IPS-18a (cell line): ENCODE measurements at regions not wholly inside any gene's neighbourhood (a gene's known extent, or its start where the extent isn't known, plus 50 kb on each side); places are given as distances from the start of the nearest gene placed in this dataset.

Experiments used
- H3K27ac ChIP-seq: one replicate; pipeline ENCODE4 v1.5.1; 2013; ENCODE audit warnings: low read length
- H3K27me3 ChIP-seq: one replicate; pipeline ENCODE4 v1.6.1; 2013; ENCODE audit warnings: mild to moderate bottlenecking, low read length; ENCODE audit not compliant: control insufficient read depth, insufficient read depth
- H3K36me3 ChIP-seq: one replicate; pipeline ENCODE4 v1.6.1; 2013; ENCODE audit warnings: low read depth, low read length; ENCODE audit not compliant: control insufficient read depth
- H3K4me1 ChIP-seq: one replicate; pipeline ENCODE4 v1.6.1; 2013; ENCODE audit warnings: low read depth, low read length; ENCODE audit not compliant: control insufficient read depth
- H3K4me3 ChIP-seq: one replicate; pipeline ENCODE4 v1.5.1; 2013; ENCODE audit warnings: low read length
- H3K9ac ChIP-seq: one replicate; pipeline ENCODE4 v1.6.1; 2013; ENCODE audit warnings: mild to moderate bottlenecking, low read length, moderate library complexity
- H3K9me3 ChIP-seq: one replicate; pipeline ENCODE4 v1.6.1; 2013; ENCODE audit warnings: low read depth, low read length; ENCODE audit not compliant: control insufficient read depth

- Histone ChIP-seq H3K36me3 (no peaks in the 10 kb centered on the region), H3K9me3 (no peaks in the 10 kb centered on the region), H3K27ac (no peak overlapping the region), H3K4me3 (no peak overlapping the region), H3K4me1 (no peaks in the 10 kb centered on the region), H3K9ac (no peak overlapping the region), H3K27me3 (no peaks in the 10 kb centered on the region)
Measured at GRCh38 chr18:24678626-24679025, 218.2 kb downstream of the HRH4 start.

GRCh38 chr18:24679062-24679461, 218.6 kb downstream of the HRH4 start:
- Histone ChIP-seq H3K27ac (no peak overlapping the region), H3K4me3 (no peak overlapping the region), H3K36me3 (no peaks in the 10 kb centered on the region), H3K9me3 (no peaks in the 10 kb centered on the region), H3K27me3 (no peaks in the 10 kb centered on the region), H3K4me1 (no peaks in the 10 kb centered on the region), H3K9ac (no peak overlapping the region)

- Histone ChIP-seq H3K9ac (no peak overlapping the region), H3K4me1 (no peaks in the 10 kb centered on the region), H3K27ac (no peak overlapping the region), H3K4me3 (no peak overlapping the region), H3K9me3 (no peaks in the 10 kb centered on the region), H3K36me3 (no peaks in the 10 kb centered on the region), H3K27me3 (no peaks in the 10 kb centered on the region)
Measured at GRCh38 chr18:24683925-24684324, 223.5 kb downstream of the HRH4 start.

GRCh38 chr18:24685254-24685959, 225.0 kb downstream of the HRH4 start:
- H3K27ac ChIP-seq, result no peak overlapping the region
- H3K27me3 ChIP-seq, result no peaks in the 10 kb centered on the region
- H3K4me1 ChIP-seq, result no peaks in the 10 kb centered on the region
- no peak overlapping the region for H3K9ac ChIP-seq
- no peaks in the 10 kb centered on the region for H3K36me3 ChIP-seq
- H3K9me3 ChIP-seq, result no peaks in the 10 kb centered on the region
- H3K4me3 ChIP-seq, result no peak overlapping the region

- Histone ChIP-seq H3K4me3 (no peak overlapping the region), H3K27ac (no peak overlapping the region), H3K36me3 (no peaks in the 10 kb centered on the region), H3K4me1 (no peaks in the 10 kb centered on the region), H3K9ac (no peak overlapping the region), H3K27me3 (no peaks in the 10 kb centered on the region), H3K9me3 (no peaks in the 10 kb centered on the region)
Measured at GRCh38 chr18:24695168-24695567, 234.7 kb downstream of the HRH4 start.

GRCh38 chr18:24702001-24702515, 241.6 kb downstream of the HRH4 start:
- Histone ChIP-seq H3K36me3 (no peaks in the 10 kb centered on the region), H3K4me3 (no peak overlapping the region), H3K27me3 (no peaks in the 10 kb centered on the region)

GRCh38 chr18:24703316-24703715, 242.9 kb downstream of the HRH4 start:
- H3K9me3 ChIP-seq, result peaks cover 5% of the 10 kb centered on the region
- H3K4me3 ChIP-seq, result no peak overlapping the region
- no peak overlapping the region for H3K27ac ChIP-seq
- H3K9ac ChIP-seq, result no peak overlapping the region
- H3K36me3 ChIP-seq, result no peaks in the 10 kb centered on the region
- peaks cover 3% of the 10 kb centered on the region for H3K4me1 ChIP-seq
- no peaks in the 10 kb centered on the region for H3K27me3 ChIP-seq

More at GRCh38 chr18:24702001-24702515, 241.6 kb downstream of the HRH4 start:
- Histone ChIP-seq H3K9me3 (peaks cover 5% of the 10 kb centered on the region), H3K9ac (no peak overlapping the region), H3K27ac (no peak overlapping the region), H3K4me1 (peaks cover 3% of the 10 kb centered on the region)

GRCh38 chr18:24704946-24705630, 244.7 kb downstream of the HRH4 start:
- Histone ChIP-seq H3K4me1 (peaks cover 3% of the 10 kb centered on the region), H3K36me3 (no peaks in the 10 kb centered on the region), H3K27me3 (no peaks in the 10 kb centered on the region), H3K9ac (no peak overlapping the region), H3K4me3 (no peak overlapping the region), H3K27ac (no peak overlapping the region), H3K9me3 (peaks cover 5% of the 10 kb centered on the region)

GRCh38 chr18:24710474-24710873, 250.0 kb downstream of the HRH4 start:
- H3K27ac ChIP-seq, result no peak overlapping the region
- no peaks in the 10 kb centered on the region for H3K4me1 ChIP-seq
- H3K9me3 ChIP-seq, result no peaks in the 10 kb centered on the region
- no peak overlapping the region for H3K4me3 ChIP-seq
- no peaks in the 10 kb centered on the region for H3K27me3 ChIP-seq
- no peaks in the 10 kb centered on the region for H3K36me3 ChIP-seq
- H3K9ac ChIP-seq, result no peak overlapping the region

GRCh38 chr18:24719791-24720190, 259.4 kb downstream of the HRH4 start:
- H3K27ac ChIP-seq, result no peak overlapping the region
- H3K9me3 ChIP-seq, result no peaks in the 10 kb centered on the region
- H3K4me1 ChIP-seq, result no peaks in the 10 kb centered on the region
- H3K4me3 ChIP-seq, result no peak overlapping the region
- no peaks in the 10 kb centered on the region for H3K36me3 ChIP-seq
- H3K9ac ChIP-seq, result no peak overlapping the region
- no peaks in the 10 kb centered on the region for H3K27me3 ChIP-seq

- no peaks in the 10 kb centered on the region for H3K9me3 ChIP-seq
- H3K27me3 ChIP-seq, result no peaks in the 10 kb centered on the region
- no peaks in the 10 kb centered on the region for H3K4me1 ChIP-seq
- no peak overlapping the region for H3K27ac ChIP-seq
- H3K9ac ChIP-seq, result no peak overlapping the region
- no peak overlapping the region for H3K4me3 ChIP-seq
- no peaks in the 10 kb centered on the region for H3K36me3 ChIP-seq
Measured at GRCh38 chr18:24721388-24721787, 261.0 kb downstream of the HRH4 start.
